Esophagus squamous epithelium (tissue), 4 donors: ENCODE measurements at regions not wholly inside any gene's neighbourhood (a gene's known extent, or its start where the extent isn't known, plus 50 kb on each side); places are given as distances from the start of the nearest gene placed in this dataset.

ENCODE experiments used
- POLR2A ChIP-seq, 4 donors: fragments of 450-650 bp; IDR thresholded peaks; one replicate each; pipeline ENCODE4 v1.6.1; 2017; ENCODE audit warnings: antibody characterized with exemption in 4 of 4, mild to moderate bottlenecking in 4 of 4, moderate library complexity in 3 of 4
- TF ChIP-seq, protein P1 (sequence below), 6 experiments: fragments of 450-650 bp in 4 of 6; fragments of 200-600 bp in 2 of 6; sonication (generic) in 2 of 6; IDR thresholded peaks; one replicate each; pipeline ENCODE4 v1.5.1; 2016 to 2019; ENCODE audit warnings: antibody characterized with exemption in 6 of 6, mild to moderate bottlenecking in 4 of 6, moderate library complexity in 4 of 6

DNA sequence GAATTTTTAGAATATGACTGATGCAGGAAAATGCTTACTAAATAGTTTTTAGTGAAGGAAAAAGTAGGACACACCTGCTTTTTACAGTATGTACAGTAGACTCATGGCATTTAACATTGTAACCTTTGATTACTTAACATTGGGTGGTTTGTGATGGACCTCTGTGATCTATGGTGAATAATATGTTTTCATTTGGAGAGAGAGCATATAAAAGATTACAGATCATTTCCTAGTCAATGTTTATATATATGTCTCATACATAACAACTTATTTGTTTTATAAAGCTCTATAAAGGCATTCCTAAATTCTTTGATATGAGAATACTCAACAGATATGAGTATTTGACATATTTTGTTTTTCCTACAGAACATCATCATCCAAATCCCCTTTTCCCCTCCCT, 129.3 kb upstream of the PDE7B start:
- no peak for TF ChIP-seq POLR2A (IDR thresholded peaks at IDR 0.05)
- TF ChIP-seq, protein P1, sequence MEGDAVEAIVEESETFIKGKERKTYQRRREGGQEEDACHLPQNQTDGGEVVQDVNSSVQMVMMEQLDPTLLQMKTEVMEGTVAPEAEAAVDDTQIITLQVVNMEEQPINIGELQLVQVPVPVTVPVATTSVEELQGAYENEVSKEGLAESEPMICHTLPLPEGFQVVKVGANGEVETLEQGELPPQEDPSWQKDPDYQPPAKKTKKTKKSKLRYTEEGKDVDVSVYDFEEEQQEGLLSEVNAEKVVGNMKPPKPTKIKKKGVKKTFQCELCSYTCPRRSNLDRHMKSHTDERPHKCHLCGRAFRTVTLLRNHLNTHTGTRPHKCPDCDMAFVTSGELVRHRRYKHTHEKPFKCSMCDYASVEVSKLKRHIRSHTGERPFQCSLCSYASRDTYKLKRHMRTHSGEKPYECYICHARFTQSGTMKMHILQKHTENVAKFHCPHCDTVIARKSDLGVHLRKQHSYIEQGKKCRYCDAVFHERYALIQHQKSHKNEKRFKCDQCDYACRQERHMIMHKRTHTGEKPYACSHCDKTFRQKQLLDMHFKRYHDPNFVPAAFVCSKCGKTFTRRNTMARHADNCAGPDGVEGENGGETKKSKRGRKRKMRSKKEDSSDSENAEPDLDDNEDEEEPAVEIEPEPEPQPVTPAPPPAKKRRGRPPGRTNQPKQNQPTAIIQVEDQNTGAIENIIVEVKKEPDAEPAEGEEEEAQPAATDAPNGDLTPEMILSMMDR (IDR thresholded peaks at IDR 0.05) = no peak
